Epithelial cell of proximal tubule (primary cell): ENCODE measurements at regions not wholly inside any gene's neighbourhood (a gene's known extent, or its start where the extent isn't known, plus 50 kb on each side); places are given as distances from the start of the nearest gene placed in this dataset.

Experiments used
- DNase-seq: peaks from one replicate; pipeline ENCODE4 v3.0.0-alpha.2; 2011; ENCODE audit warnings: low read depth
- H3K4me3 ChIP-seq: 2 replicates; pipeline ENCODE4 v1.5.1; 2011; ENCODE audit warnings: low read depth, mild to moderate bottlenecking, low read length
- CTCF ChIP-seq: conservative IDR thresholded peaks from 2 replicates; pipeline ENCODE4 v1.5.1; 2012; ENCODE audit warnings: low read depth, mild to moderate bottlenecking, low read length

GRCh38 chr9:80605793-80606192 lies 1034.0 kb downstream of the TLE4 start:
- TF ChIP-seq CTCF = no peak
- DNase-seq = no peak
- H3K4me3 ChIP-seq = no peak overlapping the region

- no peak overlapping the region for H3K4me3 ChIP-seq
- TF ChIP-seq CTCF = peak; percentile 65
- peak; percentile 42 for DNase-seq
These were observed 1033.4 kb downstream of the TLE4 start for GRCh38 chr9:80605129-80605528.

GRCh38 chr9:80602291-80602690 lies 1030.5 kb downstream of the TLE4 start:
- DNase-seq = no peak
- no peak for TF ChIP-seq CTCF
- no peak overlapping the region for H3K4me3 ChIP-seq

- H3K4me3 ChIP-seq = no peak overlapping the region
- no peak for TF ChIP-seq CTCF
- no peak for DNase-seq
These were observed 1024.8 kb downstream of the TLE4 start for GRCh38 chr9:80596579-80596978.

GRCh38 chr9:80595192-80595591 lies 1023.4 kb downstream of the TLE4 start:
- no peak for DNase-seq
- H3K4me3 ChIP-seq = no peak overlapping the region
- TF ChIP-seq CTCF = no peak

GRCh38 chr9:80592413-80592812 lies 1020.6 kb downstream of the TLE4 start:
- no peak for DNase-seq
- TF ChIP-seq CTCF = no peak
- H3K4me3 ChIP-seq = no peak overlapping the region

GRCh38 chr9:80586786-80587330 lies 1015.1 kb downstream of the TLE4 start:
- H3K4me3 ChIP-seq = no peak overlapping the region
- no peak for TF ChIP-seq CTCF
- no peak for DNase-seq
